ENCODE measurements at regions not wholly inside any gene's neighbourhood (a gene's known extent, or its start where the extent isn't known, plus 50 kb on each side); places are given as distances from the start of the nearest gene placed in this dataset.
"Not testable (repeated sequence)": the region's sequence is repeated elsewhere in the genome, so short reads cannot be mapped to it uniquely, and the experiment has no call there.

- ATAC-seq, result peak; percentile 27; the same call in 1 of the 2 replicates
- H3K36me3 ChIP-seq (ENCODE audit: control insufficient read depth in 1 of 2, insufficient read depth in 2 of 2, low read length in 2 of 2); H3K27me3 ChIP-seq (ENCODE audit: insufficient read depth, low read length); H3K4me1 ChIP-seq (ENCODE audit: control insufficient read depth in 1 of 2, insufficient read depth in 2 of 2, low read length in 2 of 2); RAD21 ChIA-PET (ENCODE audit: low non-redundant PET in 1 of 2, low total read pairs in 2 of 2, uncharacterized antibody in 2 of 2, unreplicated experiment in 2 of 2); H3K9ac ChIP-seq (ENCODE audit: low read length); H3K9me3 ChIP-seq (ENCODE audit: control insufficient read depth in 1 of 2, insufficient read depth in 1 of 2, low read depth in 1 of 2, low read length in 2 of 2); CTCF ChIA-PET; BruUV-seq (replicated peaks); DNase-seq (ENCODE audit: low read depth, low spot score); intact Hi-C loops (cut with micrococcal nuclease); H3K27ac ChIP-seq (ENCODE audit: low read depth, low read length); H3K9me2 ChIP-seq (ENCODE audit: insufficient read depth); H3K4me2 ChIP-seq (ENCODE audit: low read length); H2AFZ ChIP-seq (ENCODE audit: low read depth, low read length, poor library complexity, severe bottlenecking); H3K4me3 ChIP-seq (replicated peaks in 1 of 2; ENCODE audit: low read depth in 1 of 2, low read length in 2 of 2); POLR2A ChIA-PET; H4K20me1 ChIP-seq (ENCODE audit: insufficient read depth); H3K79me2 ChIP-seq (ENCODE audit: insufficient read depth, low read length): not testable (repeated sequence)
Observed at GRCh38 chr2:113551637-113552318, 53.3 kb downstream of the FOXD4L1 start.

- H3K4me3 ChIP-seq (replicated peaks in 1 of 2; ENCODE audit: low read depth in 1 of 2, low read length in 2 of 2); H3K36me3 ChIP-seq (ENCODE audit: control insufficient read depth in 1 of 2, insufficient read depth in 2 of 2, low read length in 2 of 2); H3K9me2 ChIP-seq (ENCODE audit: insufficient read depth); ATAC-seq; H2AFZ ChIP-seq (ENCODE audit: low read depth, low read length, poor library complexity, severe bottlenecking); BruUV-seq (replicated peaks); POLR2A ChIA-PET; H3K27me3 ChIP-seq (ENCODE audit: insufficient read depth, low read length); H3K27ac ChIP-seq (ENCODE audit: low read depth, low read length); intact Hi-C loops (cut with micrococcal nuclease); H3K9me3 ChIP-seq (ENCODE audit: control insufficient read depth in 1 of 2, insufficient read depth in 1 of 2, low read depth in 1 of 2, low read length in 2 of 2); H4K20me1 ChIP-seq (ENCODE audit: insufficient read depth); H3K9ac ChIP-seq (ENCODE audit: low read length); H3K79me2 ChIP-seq (ENCODE audit: insufficient read depth, low read length); RAD21 ChIA-PET (ENCODE audit: low non-redundant PET in 1 of 2, low total read pairs in 2 of 2, uncharacterized antibody in 2 of 2, unreplicated experiment in 2 of 2); H3K4me1 ChIP-seq (ENCODE audit: control insufficient read depth in 1 of 2, insufficient read depth in 2 of 2, low read length in 2 of 2); CTCF ChIA-PET; DNase-seq (ENCODE audit: low read depth, low spot score); H3K4me2 ChIP-seq (ENCODE audit: low read length): not testable (repeated sequence)
Observed at GRCh38 chr2:113559820-113560219, 61.4 kb downstream of the FOXD4L1 start.

- H3K9ac ChIP-seq (ENCODE audit: low read length); H3K4me1 ChIP-seq (ENCODE audit: control insufficient read depth in 1 of 2, insufficient read depth in 2 of 2, low read length in 2 of 2); H4K20me1 ChIP-seq (ENCODE audit: insufficient read depth); BruUV-seq (replicated peaks); H3K4me3 ChIP-seq (replicated peaks in 1 of 2; ENCODE audit: low read depth in 1 of 2, low read length in 2 of 2); H3K27me3 ChIP-seq (ENCODE audit: insufficient read depth, low read length); POLR2A ChIA-PET; CTCF ChIA-PET; H3K36me3 ChIP-seq (ENCODE audit: control insufficient read depth in 1 of 2, insufficient read depth in 2 of 2, low read length in 2 of 2); H3K27ac ChIP-seq (ENCODE audit: low read depth, low read length); H3K79me2 ChIP-seq (ENCODE audit: insufficient read depth, low read length); ATAC-seq; H2AFZ ChIP-seq (ENCODE audit: low read depth, low read length, poor library complexity, severe bottlenecking); intact Hi-C loops (cut with micrococcal nuclease); H3K9me3 ChIP-seq (ENCODE audit: control insufficient read depth in 1 of 2, insufficient read depth in 1 of 2, low read depth in 1 of 2, low read length in 2 of 2); RAD21 ChIA-PET (ENCODE audit: low non-redundant PET in 1 of 2, low total read pairs in 2 of 2, uncharacterized antibody in 2 of 2, unreplicated experiment in 2 of 2); DNase-seq (ENCODE audit: low read depth, low spot score); H3K9me2 ChIP-seq (ENCODE audit: insufficient read depth); H3K4me2 ChIP-seq (ENCODE audit: low read length): not testable (repeated sequence)
Observed at GRCh38 chr2:113562662-113563061, 64.2 kb downstream of the FOXD4L1 start.

GRCh38 chr2:113566674-113567480 is 60.2 kb upstream of the RABL2A start:
- DNase-seq (ENCODE audit: low read depth, low spot score); H3K4me2 ChIP-seq (ENCODE audit: low read length); intact Hi-C loops (cut with micrococcal nuclease); H3K27ac ChIP-seq (ENCODE audit: low read depth, low read length); H3K4me1 ChIP-seq (ENCODE audit: control insufficient read depth in 1 of 2, insufficient read depth in 2 of 2, low read length in 2 of 2); CTCF ChIA-PET; H3K4me3 ChIP-seq (replicated peaks in 1 of 2; ENCODE audit: low read depth in 1 of 2, low read length in 2 of 2); H3K36me3 ChIP-seq (ENCODE audit: control insufficient read depth in 1 of 2, insufficient read depth in 2 of 2, low read length in 2 of 2); H4K20me1 ChIP-seq (ENCODE audit: insufficient read depth); H3K9me2 ChIP-seq (ENCODE audit: insufficient read depth); H3K79me2 ChIP-seq (ENCODE audit: insufficient read depth, low read length); POLR2A ChIA-PET; H3K9ac ChIP-seq (ENCODE audit: low read length); RAD21 ChIA-PET (ENCODE audit: low non-redundant PET in 1 of 2, low total read pairs in 2 of 2, uncharacterized antibody in 2 of 2, unreplicated experiment in 2 of 2); H3K27me3 ChIP-seq (ENCODE audit: insufficient read depth, low read length); BruUV-seq (replicated peaks); H3K9me3 ChIP-seq (ENCODE audit: control insufficient read depth in 1 of 2, insufficient read depth in 1 of 2, low read depth in 1 of 2, low read length in 2 of 2); H2AFZ ChIP-seq (ENCODE audit: low read depth, low read length, poor library complexity, severe bottlenecking); ATAC-seq: not testable (repeated sequence)
